ENCODE measurements at regions not wholly inside any gene's neighbourhood (a gene's known extent, or its start where the extent isn't known, plus 50 kb on each side); places are given as distances from the start of the nearest gene placed in this dataset.

GRCh38 chr5:143466632-143467031 is 63.1 kb upstream of the NR3C1 start:
- no peak for FAIRE-seq
- H3K4me1 ChIP-seq (ENCODE audit: control insufficient read depth in 3 of 3, insufficient read depth in 2 of 3, low read depth in 1 of 3, low read length in 2 of 3), result no peaks in the 10 kb centered on the region
- H3K27ac ChIP-seq (ENCODE audit: low read depth in 1 of 3, low read length in 2 of 3), result no peak overlapping the region
- H3K27me3 ChIP-seq (ENCODE audit: control insufficient read depth in 3 of 3, insufficient read depth in 3 of 3, low read length in 3 of 3), result no peaks in the 10 kb centered on the region
- H3K9me3 ChIP-seq (ENCODE audit: control insufficient read depth in 2 of 2, insufficient read depth in 1 of 2, low read depth in 1 of 2, low read length in 1 of 2), result peaks cover 0 to 3% of the 10 kb centered on the region in 2 donors
- no peak for DNase-seq
- H3K4me3 ChIP-seq (ENCODE audit: low read depth in 1 of 3, low read length in 3 of 3), result no peak overlapping the region
- 47 to 92% (median 49%) methylated on average over 1 of the region's 1 CpG for WGBS, 3 donors
- H3K36me3 ChIP-seq (ENCODE audit: control insufficient read depth in 3 of 3, insufficient read depth in 2 of 3, low read depth in 1 of 3, low read length in 3 of 3), result no peaks in the 10 kb centered on the region

- 89 to 100% (median 97%) methylated on average over 1 of the region's 1 CpG for WGBS, 3 donors
- FAIRE-seq, result no peak
Observed at GRCh38 chr5:143464723-143465490, 61.4 kb upstream of the NR3C1 start.

GRCh38 chr5:143462431-143462830 is 58.9 kb upstream of the NR3C1 start:
- Histone ChIP-seq H3K36me3 (ENCODE audit: control insufficient read depth in 3 of 3, insufficient read depth in 2 of 3, low read depth in 1 of 3, low read length in 3 of 3) (no peaks in the 10 kb centered on the region), H3K4me3 (ENCODE audit: low read depth in 1 of 3, low read length in 3 of 3) (no peak overlapping the region), H3K27ac (ENCODE audit: low read depth in 1 of 3, low read length in 2 of 3) (no peak overlapping the region), H3K27me3 (ENCODE audit: control insufficient read depth in 3 of 3, insufficient read depth in 3 of 3, low read length in 3 of 3) (no peaks in the 10 kb centered on the region), H3K4me1 (ENCODE audit: control insufficient read depth in 3 of 3, insufficient read depth in 2 of 3, low read depth in 1 of 3, low read length in 2 of 3) (no peaks in the 10 kb centered on the region), H3K9me3 (ENCODE audit: control insufficient read depth in 2 of 2, insufficient read depth in 1 of 2, low read depth in 1 of 2, low read length in 1 of 2) (peaks cover 0 to 3% of the 10 kb centered on the region in 2 donors)
- FAIRE-seq (no peak), DNase-seq (no peak)

More at GRCh38 chr5:143464723-143465490, 61.4 kb upstream of the NR3C1 start:
- DNase-seq, result no peak
- Histone ChIP-seq H3K27me3 (ENCODE audit: control insufficient read depth in 3 of 3, insufficient read depth in 3 of 3, low read length in 3 of 3) (no peaks in the 10 kb centered on the region), H3K4me1 (ENCODE audit: control insufficient read depth in 3 of 3, insufficient read depth in 2 of 3, low read depth in 1 of 3, low read length in 2 of 3) (no peaks in the 10 kb centered on the region), H3K4me3 (ENCODE audit: low read depth in 1 of 3, low read length in 3 of 3) (no peak overlapping the region), H3K9me3 (ENCODE audit: control insufficient read depth in 2 of 2, insufficient read depth in 1 of 2, low read depth in 1 of 2, low read length in 1 of 2) (peaks cover 0 to 3% of the 10 kb centered on the region in 2 donors), H3K27ac (ENCODE audit: low read depth in 1 of 3, low read length in 2 of 3) (no peak overlapping the region), H3K36me3 (ENCODE audit: control insufficient read depth in 3 of 3, insufficient read depth in 2 of 3, low read depth in 1 of 3, low read length in 3 of 3) (no peaks in the 10 kb centered on the region)

- FAIRE-seq (no peak), DNase-seq (no peak)
- Histone ChIP-seq H3K27me3 (ENCODE audit: control insufficient read depth in 3 of 3, insufficient read depth in 3 of 3, low read length in 3 of 3) (no peaks in the 10 kb centered on the region), H3K27ac (ENCODE audit: low read depth in 1 of 3, low read length in 2 of 3) (no peak overlapping the region), H3K4me3 (ENCODE audit: low read depth in 1 of 3, low read length in 3 of 3) (no peak overlapping the region), H3K9me3 (ENCODE audit: control insufficient read depth in 2 of 2, insufficient read depth in 1 of 2, low read depth in 1 of 2, low read length in 1 of 2) (peaks cover 0 to 3% of the 10 kb centered on the region in 2 donors), H3K4me1 (ENCODE audit: control insufficient read depth in 3 of 3, insufficient read depth in 2 of 3, low read depth in 1 of 3, low read length in 2 of 3) (no peaks in the 10 kb centered on the region), H3K36me3 (ENCODE audit: control insufficient read depth in 3 of 3, insufficient read depth in 2 of 3, low read depth in 1 of 3, low read length in 3 of 3) (no peaks in the 10 kb centered on the region)
- 35 to 70% (median 46%) methylated on average over 4 of the region's 4 CpGs for WGBS, 3 donors
Observed at GRCh38 chr5:143459433-143459832, 55.9 kb upstream of the NR3C1 start.

- Histone ChIP-seq H3K4me3 (ENCODE audit: low read depth in 1 of 3, low read length in 3 of 3) (no peak overlapping the region), H3K27ac (ENCODE audit: low read depth in 1 of 3, low read length in 2 of 3) (no peak overlapping the region), H3K9me3 (ENCODE audit: control insufficient read depth in 2 of 2, insufficient read depth in 1 of 2, low read depth in 1 of 2, low read length in 1 of 2) (no peaks in the 10 kb centered on the region), H3K27me3 (ENCODE audit: control insufficient read depth in 3 of 3, insufficient read depth in 3 of 3, low read length in 3 of 3) (no peaks in the 10 kb centered on the region), H3K36me3 (ENCODE audit: control insufficient read depth in 3 of 3, insufficient read depth in 2 of 3, low read depth in 1 of 3, low read length in 3 of 3) (no peaks in the 10 kb centered on the region), H3K4me1 (ENCODE audit: control insufficient read depth in 3 of 3, insufficient read depth in 2 of 3, low read depth in 1 of 3, low read length in 2 of 3) (no peaks in the 10 kb centered on the region)
- 84 to 90% (median 90%) methylated on average over 5 of the region's 5 CpGs for WGBS, 3 donors
- DNase-seq (no peak), FAIRE-seq (no peak)
Observed at GRCh38 chr5:143456952-143457547, 53.6 kb upstream of the NR3C1 start.

GRCh38 chr5:143454936-143455516 is 51.5 kb upstream of the NR3C1 start:
- no peaks in the 10 kb centered on the region for H3K27me3 ChIP-seq (ENCODE audit: control insufficient read depth in 3 of 3, insufficient read depth in 3 of 3, low read length in 3 of 3)
- H3K36me3 ChIP-seq (ENCODE audit: control insufficient read depth in 3 of 3, insufficient read depth in 2 of 3, low read depth in 1 of 3, low read length in 3 of 3), result no peaks in the 10 kb centered on the region
- H3K4me3 ChIP-seq (ENCODE audit: low read depth in 1 of 3, low read length in 3 of 3), result no peak overlapping the region
- H3K9me3 ChIP-seq (ENCODE audit: control insufficient read depth in 2 of 2, insufficient read depth in 1 of 2, low read depth in 1 of 2, low read length in 1 of 2), result no peaks in the 10 kb centered on the region
- DNase-seq (no peak), FAIRE-seq (no peak)
- H3K4me1 ChIP-seq (ENCODE audit: control insufficient read depth in 3 of 3, insufficient read depth in 2 of 3, low read depth in 1 of 3, low read length in 2 of 3), result no peaks in the 10 kb centered on the region
- 55 to 80% (median 63%) methylated on average over 6 of the region's 6 CpGs for WGBS, 3 donors
- no peak overlapping the region for H3K27ac ChIP-seq (ENCODE audit: low read depth in 1 of 3, low read length in 2 of 3)

- Histone ChIP-seq H3K27me3 (ENCODE audit: control insufficient read depth in 3 of 3, insufficient read depth in 3 of 3, low read length in 3 of 3) (no peaks in the 10 kb centered on the region), H3K36me3 (ENCODE audit: control insufficient read depth in 3 of 3, insufficient read depth in 2 of 3, low read depth in 1 of 3, low read length in 3 of 3) (no peaks in the 10 kb centered on the region), H3K4me1 (ENCODE audit: control insufficient read depth in 3 of 3, insufficient read depth in 2 of 3, low read depth in 1 of 3, low read length in 2 of 3) (no peaks in the 10 kb centered on the region), H3K4me3 (ENCODE audit: low read depth in 1 of 3, low read length in 3 of 3) (no peak overlapping the region), H3K9me3 (ENCODE audit: control insufficient read depth in 2 of 2, insufficient read depth in 1 of 2, low read depth in 1 of 2, low read length in 1 of 2) (no peaks in the 10 kb centered on the region), H3K27ac (ENCODE audit: low read depth in 1 of 3, low read length in 2 of 3) (no peak overlapping the region)
- DNase-seq, result no peak
- no peak for FAIRE-seq
- 74 to 94% (median 83%) methylated on average over 2 of the region's 2 CpGs for WGBS, 3 donors
Observed at GRCh38 chr5:143453720-143454119, 50.2 kb upstream of the NR3C1 start.

Data from small intestine (tissue), 7 donors.